SK-N-SH treated with all-trans-retinoic acid at 6 μM for 48 hours (cell line): ENCODE measurements at regions not wholly inside any gene's neighbourhood (a gene's known extent, or its start where the extent isn't known, plus 50 kb on each side); places are given as distances from the start of the nearest gene placed in this dataset.

ENCODE experiments used
- ATAC-seq: fragments of 200-7000 bp; cut with Tn5 transposase; 3 replicates; pipeline ENCODE4 v1.9.1; 2020; ENCODE audit warnings: mild to moderate bottlenecking, moderate library complexity
- ARNTL ChIP-seq: fragments of 450-650 bp; formaldehyde crosslinking; IDR thresholded peaks from 2 replicates; pipeline ENCODE4 v1.5.0; 2020; ENCODE audit warnings: low read depth, mild to moderate bottlenecking, moderate library complexity, borderline replicate concordance
- BACH2 ChIP-seq: fragments of 250-450 bp; sonication (Bioruptor Pico); IDR thresholded peaks from 2 replicates; pipeline ENCODE4 v1.9.0; 2021; ENCODE audit warnings: mild to moderate bottlenecking, borderline replicate concordance
- CREB5 ChIP-seq: fragments of 250-450 bp; sonication (Bioruptor Pico); IDR thresholded peaks from 2 replicates; pipeline ENCODE4 v1.5.1; 2020; ENCODE audit warnings: low read depth, mild to moderate bottlenecking, moderate library complexity
- CSDC2 ChIP-seq: fragments of 250-450 bp; sonication (Bioruptor Pico); IDR thresholded peaks from 2 replicates; pipeline ENCODE4 v1.5.0; 2020; ENCODE audit warnings: mild to moderate bottlenecking, moderate library complexity
- CSRNP3 ChIP-seq: fragments of 250-450 bp; sonication (Bioruptor Pico); IDR thresholded peaks from 2 replicates; pipeline ENCODE4 v1.5.1; 2021; ENCODE audit warnings: mild to moderate bottlenecking, moderate library complexity
- ESRRG ChIP-seq: fragments of 250-450 bp; sonication (Bioruptor Pico); IDR thresholded peaks from 2 replicates; pipeline ENCODE4 v1.6.1; 2021; ENCODE audit warnings: mild to moderate bottlenecking
- GLIS3 ChIP-seq: fragments of 250-450 bp; sonication (Bioruptor Pico); IDR thresholded peaks from 2 replicates; pipeline ENCODE4 v1.5.0; 2020; ENCODE audit warnings: mild to moderate bottlenecking, moderate library complexity
- ISL1 ChIP-seq: fragments of 250-450 bp; sonication (Bioruptor Pico); IDR thresholded peaks from 2 replicates; pipeline ENCODE4 v2.1.2; 2022; ENCODE audit warnings: mild to moderate bottlenecking, moderate library complexity
- OSR1 ChIP-seq: fragments of 250-450 bp; sonication (Bioruptor Pico); IDR thresholded peaks from 2 replicates; pipeline ENCODE4 v1.8.0; 2022; ENCODE audit warnings: moderate library complexity, mild to moderate bottlenecking, inconsistent platforms
- PATZ1 ChIP-seq: fragments of 250-450 bp; sonication (Bioruptor Pico); IDR thresholded peaks from 2 replicates; pipeline ENCODE4 v1.8.0; 2020; ENCODE audit warnings: mild to moderate bottlenecking, moderate library complexity, borderline replicate concordance
- POU6F1 ChIP-seq: fragments of 250-450 bp; sonication (Bioruptor Pico); IDR thresholded peaks from 2 replicates; pipeline ENCODE4 v1.8.0; 2021; ENCODE audit warnings: low read depth, mild to moderate bottlenecking, moderate library complexity, borderline replicate concordance
- PPARA ChIP-seq: fragments of 250-450 bp; sonication (Bioruptor Pico); IDR thresholded peaks from 2 replicates; pipeline ENCODE4 v1.5.0; 2020; ENCODE audit warnings: mild to moderate bottlenecking, borderline replicate concordance
- RARB ChIP-seq: fragments of 250-450 bp; sonication (Bioruptor Pico); IDR thresholded peaks from 2 replicates; pipeline ENCODE4 v1.8.0; 2021; ENCODE audit warnings: mild to moderate bottlenecking, moderate library complexity
- SNAI2 ChIP-seq: fragments of 250-450 bp; sonication (Bioruptor Pico); IDR thresholded peaks from 2 replicates; pipeline ENCODE4 v1.5.0; 2020; ENCODE audit warnings: mild to moderate bottlenecking, moderate library complexity
- TCF4 ChIP-seq: fragments of 250-450 bp; sonication (Bioruptor Pico); IDR thresholded peaks from 2 replicates; pipeline ENCODE4 v1.8.0; 2021; ENCODE audit warnings: mild to moderate bottlenecking, moderate library complexity, borderline replicate concordance
- TOX ChIP-seq: fragments of 250-450 bp; sonication (Bioruptor Pico); IDR thresholded peaks from 2 replicates; pipeline ENCODE4 v1.8.0; 2021; ENCODE audit warnings: mild to moderate bottlenecking, moderate library complexity, borderline replicate concordance
- ZC3H10 ChIP-seq: fragments of 250-450 bp; sonication (Bioruptor Pico); IDR thresholded peaks from 2 replicates; pipeline ENCODE4 v1.5.1; 2021; ENCODE audit warnings: mild to moderate bottlenecking, moderate library complexity
- ZFP3 ChIP-seq: fragments of 250-450 bp; sonication (Bioruptor Pico); IDR thresholded peaks from 2 replicates; pipeline ENCODE4 v1.5.0; 2020; ENCODE audit warnings: mild to moderate bottlenecking, moderate library complexity
- ZFP30 ChIP-seq: fragments of 450-650 bp; formaldehyde crosslinking; IDR thresholded peaks from 2 replicates; pipeline ENCODE4 v1.5.0; 2022; ENCODE audit warnings: mild to moderate bottlenecking, moderate library complexity
- ZNF565 ChIP-seq: fragments of 450-650 bp; formaldehyde crosslinking; conservative IDR thresholded peaks from 2 replicates; pipeline ENCODE4 v1.5.0; 2020; ENCODE audit warnings: low read depth, mild to moderate bottlenecking, moderate library complexity
- ZNF70 ChIP-seq: fragments of 450-650 bp; formaldehyde crosslinking; IDR thresholded peaks from 2 replicates; pipeline ENCODE4 v1.5.0; 2020; ENCODE audit warnings: mild to moderate bottlenecking, moderate library complexity
- ZNF8 ChIP-seq: fragments of 450-650 bp; formaldehyde crosslinking; IDR thresholded peaks from 2 replicates; pipeline ENCODE4 v1.5.0; 2020; ENCODE audit warnings: mild to moderate bottlenecking, moderate library complexity

- ATAC-seq = no peak
- no peak for TF ChIP-seq TCF4
- TF ChIP-seq ZFP3 (CRISPR knock-in tag) = no peak
- no peak for TF ChIP-seq GLIS3 (CRISPR knock-in tag)
- TF ChIP-seq SNAI2 = no peak
- no peak for TF ChIP-seq PPARA (CRISPR knock-in tag)
- TF ChIP-seq RARB (CRISPR knock-in tag) = no peak
- TF ChIP-seq ZNF8 (CRISPR knock-in tag) = no peak
Measured at GRCh38 chr16:25403852-25404251, 146.2 kb upstream of the ZKSCAN2 start.

- no peak for TF ChIP-seq SNAI2
- TF ChIP-seq ARNTL (CRISPR knock-in tag) = no peak
- TF ChIP-seq ZC3H10 (CRISPR knock-in tag) = no peak
- TF ChIP-seq TCF4 = no peak
- no peak for TF ChIP-seq GLIS3 (CRISPR knock-in tag)
- TF ChIP-seq TOX (CRISPR knock-in tag) = no peak
- no peak for TF ChIP-seq ZNF70
- no peak for TF ChIP-seq PATZ1 (CRISPR knock-in tag)
- no peak for TF ChIP-seq CSRNP3 (CRISPR knock-in tag)
- no peak for TF ChIP-seq ZFP30
- ATAC-seq = no peak
Measured at GRCh38 chr16:25395528-25395927, 137.9 kb upstream of the ZKSCAN2 start.

GRCh38 chr16:25390761-25391160 lies 133.1 kb upstream of the ZKSCAN2 start:
- TF ChIP-seq CSRNP3 (CRISPR knock-in tag) = no peak
- TF ChIP-seq ESRRG (CRISPR knock-in tag) = no peak
- TF ChIP-seq ZC3H10 (CRISPR knock-in tag) = no peak
- TF ChIP-seq TOX (CRISPR knock-in tag) = no peak
- TF ChIP-seq CREB5 (CRISPR knock-in tag) = no peak
- TF ChIP-seq BACH2 (CRISPR knock-in tag) = no peak
- TF ChIP-seq RARB (CRISPR knock-in tag) = no peak
- TF ChIP-seq TCF4 = no peak
- no peak for TF ChIP-seq POU6F1 (CRISPR knock-in tag)
- TF ChIP-seq GLIS3 (CRISPR knock-in tag) = no peak
- TF ChIP-seq, all 23 proteins: peak for 0
- no peak for ATAC-seq

GRCh38 chr16:25374556-25374955 lies 116.9 kb upstream of the ZKSCAN2 start:
- ATAC-seq = no peak
- no peak for TF ChIP-seq ZNF70
- TF ChIP-seq ISL1 = no peak
- no peak for TF ChIP-seq ESRRG (CRISPR knock-in tag)
- no peak for TF ChIP-seq TOX (CRISPR knock-in tag)
- TF ChIP-seq GLIS3 (CRISPR knock-in tag) = no peak
- no peak for TF ChIP-seq ZNF565 (CRISPR knock-in tag)
- TF ChIP-seq PATZ1 (CRISPR knock-in tag) = no peak
- no peak for TF ChIP-seq BACH2 (CRISPR knock-in tag)
- no peak for TF ChIP-seq ARNTL (CRISPR knock-in tag)
- TF ChIP-seq SNAI2 = no peak
- TF ChIP-seq ZC3H10 (CRISPR knock-in tag) = no peak
- TF ChIP-seq CSRNP3 (CRISPR knock-in tag) = no peak
- no peak for TF ChIP-seq OSR1 (CRISPR knock-in tag)
- no peak for TF ChIP-seq CSDC2
- no peak for TF ChIP-seq RARB (CRISPR knock-in tag)
- no peak for TF ChIP-seq TCF4
- TF ChIP-seq ZFP30 = no peak
- no peak for TF ChIP-seq ZFP3 (CRISPR knock-in tag)
- TF ChIP-seq CREB5 (CRISPR knock-in tag) = no peak
- TF ChIP-seq ZNF8 (CRISPR knock-in tag) = no peak
